Right renal pelvis (tissue), 4 donors: ENCODE measurements at regions not wholly inside any gene's neighbourhood (a gene's known extent, or its start where the extent isn't known, plus 50 kb on each side); places are given as distances from the start of the nearest gene placed in this dataset.

Experiments used
- DNase-seq, 4 donors: peaks; one replicate each; pipeline ENCODE4 v3.0.0-alpha.2; 2013; ENCODE audit warnings: low read depth in 4 of 4, low spot score in 3 of 4, missing footprints in 1 of 4

- no peak for DNase-seq
Measured at GRCh38 chr7:12456506-12456905, 52.8 kb upstream of the VWDE start.

GRCh38 chr7:12458520-12459131, 55.0 kb upstream of the VWDE start:
- peak in 3 of 4 donors; percentile 16 to 22 (median 19) for DNase-seq

GRCh38 chr7:12467837-12468236, 64.2 kb upstream of the VWDE start:
- no peak for DNase-seq

GRCh38 chr7:12469568-12469967, 65.9 kb upstream of the VWDE start:
- DNase-seq, result no peak

- no peak for DNase-seq
Measured at GRCh38 chr7:12470930-12471329, 67.3 kb upstream of the VWDE start.

- DNase-seq, result no peak
Measured at GRCh38 chr7:12474035-12474434, 70.4 kb upstream of the VWDE start.

GRCh38 chr7:12475362-12476063, 71.8 kb upstream of the VWDE start:
- DNase-seq, result no peak

- DNase-seq, result no peak
Measured at GRCh38 chr7:12477620-12478019, 74.0 kb upstream of the VWDE start.

GRCh38 chr7:12481722-12482121, 78.1 kb upstream of the VWDE start:
- DNase-seq, result no peak

GRCh38 chr7:12485845-12486244, 82.2 kb upstream of the VWDE start:
- DNase-seq, result no peak

- DNase-seq, result no peak
Measured at GRCh38 chr7:12488341-12488740, 82.2 kb upstream of the SCIN start.

- DNase-seq, result no peak
Measured at GRCh38 chr7:12490107-12490688, 80.3 kb upstream of the SCIN start.

- no peak for DNase-seq
Measured at GRCh38 chr7:12490940-12491339, 79.6 kb upstream of the SCIN start.

GRCh38 chr7:12491526-12491925, 79.0 kb upstream of the SCIN start:
- no peak for DNase-seq

- DNase-seq, result no peak
Measured at GRCh38 chr7:12493407-12493806, 77.1 kb upstream of the SCIN start.

- no peak for DNase-seq
Measured at GRCh38 chr7:12493863-12494686, 76.4 kb upstream of the SCIN start.

- DNase-seq, result no peak
Measured at GRCh38 chr7:12494687-12495024, 75.9 kb upstream of the SCIN start.

- peak in 3 of 4 donors; percentile 20 to 23 (median 20) for DNase-seq
Measured at GRCh38 chr7:12496901-12497674, 73.4 kb upstream of the SCIN start.

GRCh38 chr7:12504149-12504548, 66.4 kb upstream of the SCIN start:
- DNase-seq, result no peak

- no peak for DNase-seq
Measured at GRCh38 chr7:12508005-12508404, 62.5 kb upstream of the SCIN start.

- no peak for DNase-seq
Measured at GRCh38 chr7:12508554-12508953, 62.0 kb upstream of the SCIN start.
